ENCODE measurements at regions not wholly inside any gene's neighbourhood (a gene's known extent, or its start where the extent isn't known, plus 50 kb on each side); places are given as distances from the start of the nearest gene placed in this dataset.

- no peak overlapping the region for H2AK5ac ChIP-seq (ENCODE audit: low read depth, low read length)
- no peak overlapping the region for H2BK20ac ChIP-seq (ENCODE audit: low read length)
- H2BK120ac ChIP-seq (replicated peaks; ENCODE audit: low read depth, low read length) = no peak overlapping the region
- H3K27ac ChIP-seq (ENCODE audit: low read depth, low read length) = no peak overlapping the region
- no peak overlapping the region for H2BK15ac ChIP-seq (ENCODE audit: low read length)
- H3K18ac ChIP-seq (ENCODE audit: extremely low read depth, low read length) = no peak overlapping the region
- FAIRE-seq = no peak
- H3K36me3 ChIP-seq (ENCODE audit: control insufficient read depth in 2 of 4, insufficient read depth in 4 of 4, low read length in 3 of 4) = no peaks in the 10 kb centered on the region
- H3K9me3 ChIP-seq (ENCODE audit: insufficient read depth in 2 of 2, low read depth in 1 of 2, low read length in 1 of 2) = no peaks in the 10 kb centered on the region
- ChIA-PET CTCF (ENCODE audit: partially characterized antibody) (no interaction called here), POLR2A (ENCODE audit: partially characterized antibody) (no interaction called here)
- H2BK12ac ChIP-seq (ENCODE audit: low read depth, low read length) = no peak overlapping the region
- TF ChIP-seq TEAD4 (IDR thresholded peaks at IDR 0.05; ENCODE audit: low read depth, low read length) (no peak), SP1 (IDR thresholded peaks at IDR 0.05; ENCODE audit: low read depth, low read length) (no peak), ASH2L (IDR thresholded peaks at IDR 0.05; ENCODE audit: low read length) (no peak), CREB1 (IDR thresholded peaks at IDR 0.05) (no peak), GABPA (IDR thresholded peaks at IDR 0.05; ENCODE audit: borderline replicate concordance, insufficient read depth, low read length) (no peak), NRF1 (IDR thresholded peaks at IDR 0.05; ENCODE audit: low read depth, low read length) (no peak), CTBP2 (IDR thresholded peaks at IDR 0.05; ENCODE audit: borderline replicate concordance, insufficient read depth, insufficient read length, low read length) (no peak), TAF7 (optimal IDR thresholded peaks at IDR 0.05; ENCODE audit: borderline replicate concordance, low read depth, low read length) (no peak), SRF (IDR thresholded peaks at IDR 0.05; ENCODE audit: low read depth, low read length) (no peak), BRCA1 (IDR thresholded peaks at IDR 0.05; ENCODE audit: low read depth, low read length) (no peak), KDM4A (IDR thresholded peaks at IDR 0.05; ENCODE audit: low read depth, low read length, severe bottlenecking) (no peak), SIX5 (IDR thresholded peaks at IDR 0.05; ENCODE audit: low read depth, low read length) (no peak), SP2 (IDR thresholded peaks at IDR 0.05; ENCODE audit: low read length) (no peak), SIN3A (conservative IDR thresholded peaks at IDR 0.05 in 1 of 2, IDR thresholded peaks at IDR 0.05 in 1 of 2; ENCODE audit: low read depth in 1 of 2, low read length in 2 of 2) (no peak)
- no peak overlapping the region for H4K8ac ChIP-seq (ENCODE audit: extremely low read depth, insufficient read depth, low read length)
- no peaks in the 10 kb centered on the region for H3K79me1 ChIP-seq (ENCODE audit: low read depth, low read length)
- no peaks in the 10 kb centered on the region for H3K79me2 ChIP-seq (ENCODE audit: control insufficient read depth in 1 of 2, insufficient read depth in 2 of 2, low read length in 2 of 2)
- no peaks in the 10 kb centered on the region for H3K27me3 ChIP-seq (replicated peaks in 1 of 4; ENCODE audit: control insufficient read depth in 3 of 4, extremely low read depth in 1 of 4, insufficient read depth in 3 of 4, low read length in 3 of 4)
- H2BK5ac ChIP-seq (ENCODE audit: low read depth, low read length) = no peak overlapping the region
- WGBS, 2 experiments (ENCODE audit: extremely low coverage in 1 of 2, insufficient coverage in 1 of 2, insufficient read length in 1 of 2, insufficient replicate concordance in 2 of 2, low coverage in 1 of 2, low lambda C conversion rate in 2 of 2, missing lambda C conversion rate in 1 of 2) = 88% methylated on average over 2 of the region's 2 CpGs; no CpG with 5 or more reads in 1 of the 2 experiments
- H3K9ac ChIP-seq (replicated peaks in 1 of 4; ENCODE audit: extremely low read depth in 1 of 4, low read depth in 3 of 4, low read length in 3 of 4) = no peak overlapping the region
- no peak overlapping the region for H3K56ac ChIP-seq (replicated peaks; ENCODE audit: insufficient read length, low read depth, low read length)
- 0 out of 2 replicates have a peak overlapping the region, but pooled peaks have one; percentile 14 for H2AFZ ChIP-seq (ENCODE audit: low read length)
- H3K4me3 ChIP-seq (ENCODE audit: extremely low read depth in 1 of 4, insufficient read depth in 2 of 4, low read depth in 3 of 4, low read length in 4 of 4) = no peak overlapping the region
- H3K4me2 ChIP-seq (ENCODE audit: insufficient read depth in 1 of 2, low read depth in 2 of 2, low read length in 2 of 2) = no peak overlapping the region
- no peak for DNase-seq (ENCODE audit: low read depth in 1 of 2, low spot score in 2 of 2)
- no peak overlapping the region for H3K14ac ChIP-seq (ENCODE audit: insufficient read length)
- no peaks in the 10 kb centered on the region for H3K23me2 ChIP-seq (ENCODE audit: low read depth, low read length)
- no peak overlapping the region for H3K4ac ChIP-seq (replicated peaks; ENCODE audit: insufficient read length, low read depth, low read length)
- no peak overlapping the region for H3K23ac ChIP-seq (ENCODE audit: insufficient read length)
- H3K4me1 ChIP-seq (replicated peaks in 1 of 4; ENCODE audit: control insufficient read depth in 3 of 4, insufficient read depth in 4 of 4, low read length in 3 of 4) = peaks cover 0 to 7% (median 2%) of the 10 kb centered on the region in 4 experiments; a peak in 2 of 7 replicates
- H4K5ac ChIP-seq (ENCODE audit: insufficient read length, low read depth, low read length) = no peak overlapping the region
- no peaks in the 10 kb centered on the region for H4K20me1 ChIP-seq (replicated peaks in 1 of 2; ENCODE audit: control insufficient read depth in 1 of 2, insufficient read depth in 2 of 2, low read length in 2 of 2)
- H4K91ac ChIP-seq (replicated peaks; ENCODE audit: insufficient read length, low read length) = no peak overlapping the region
Measured at GRCh38 chr13:56012644-56013043, 1128.1 kb upstream of the PRR20A start.

Measured in H1 (cell line).